ENCODE measurements at regions not wholly inside any gene's neighbourhood (a gene's known extent, or its start where the extent isn't known, plus 50 kb on each side); places are given as distances from the start of the nearest gene placed in this dataset.

DNA sequence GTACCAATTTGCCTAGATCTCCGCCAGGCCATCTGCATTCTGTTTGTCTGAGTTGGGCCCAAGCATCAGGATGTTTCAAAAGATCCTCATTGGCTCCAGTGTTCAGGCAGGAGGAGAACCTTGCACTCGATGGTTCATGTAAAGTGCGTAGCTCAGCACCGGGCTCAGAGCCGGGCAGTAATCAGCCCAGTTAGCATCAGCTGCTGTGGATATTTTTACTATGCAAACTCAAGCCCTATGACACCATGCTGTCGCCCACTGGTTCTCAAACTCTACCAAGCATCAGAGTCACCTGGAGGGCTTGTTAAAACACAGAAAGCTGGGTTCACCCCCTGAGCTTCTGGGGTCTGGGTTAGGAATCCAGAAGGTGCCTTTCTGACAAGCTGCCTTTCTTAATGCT lies 310.8 kb downstream of the SHQ1 start:
- H3K14ac ChIP-seq (ENCODE audit: insufficient read length), result no peak overlapping the region
- H2AFZ ChIP-seq (ENCODE audit: low read length), result no peak overlapping the region
- no peak overlapping the region for H2BK120ac ChIP-seq (replicated peaks; ENCODE audit: low read depth, low read length)
- H3K9me3 ChIP-seq (ENCODE audit: insufficient read depth in 2 of 2, low read depth in 1 of 2, low read length in 1 of 2), result peaks cover 0 to 3% of the 10 kb centered on the region in 2 experiments; a peak in 1 of 4 replicates
- no peaks in the 10 kb centered on the region for H3K36me3 ChIP-seq (ENCODE audit: control insufficient read depth in 2 of 4, insufficient read depth in 4 of 4, low read length in 3 of 4)
- no peak for FAIRE-seq
- no peak overlapping the region for H3K9ac ChIP-seq (replicated peaks in 1 of 4; ENCODE audit: extremely low read depth in 1 of 4, low read depth in 3 of 4, low read length in 3 of 4)
- H4K8ac ChIP-seq (ENCODE audit: extremely low read depth, insufficient read depth, low read length), result no peak overlapping the region
- no peak overlapping the region for H3K4ac ChIP-seq (replicated peaks; ENCODE audit: insufficient read length, low read depth, low read length)
- H2BK20ac ChIP-seq (ENCODE audit: low read length), result no peak overlapping the region
- no peaks in the 10 kb centered on the region for H4K20me1 ChIP-seq (replicated peaks in 1 of 2; ENCODE audit: control insufficient read depth in 1 of 2, insufficient read depth in 2 of 2, low read length in 2 of 2)
- peaks cover 4 to 8% (median 7%) of the 10 kb centered on the region in 4 experiments; a peak in 6 of 7 replicates for H3K4me1 ChIP-seq (replicated peaks in 1 of 4; ENCODE audit: control insufficient read depth in 3 of 4, insufficient read depth in 4 of 4, low read length in 3 of 4)
- H3K79me1 ChIP-seq (ENCODE audit: low read depth, low read length), result no peaks in the 10 kb centered on the region
- no peak overlapping the region for H3K23ac ChIP-seq (ENCODE audit: insufficient read length)
- H3K27ac ChIP-seq (ENCODE audit: low read depth, low read length), result no peak overlapping the region
- no peak overlapping the region for H2AK5ac ChIP-seq (ENCODE audit: low read depth, low read length)
- no peak overlapping the region for H3K4me2 ChIP-seq (ENCODE audit: insufficient read depth in 1 of 2, low read depth in 2 of 2, low read length in 2 of 2)
- no peak overlapping the region for H4K91ac ChIP-seq (replicated peaks; ENCODE audit: insufficient read length, low read length)
- H2BK12ac ChIP-seq (ENCODE audit: low read depth, low read length), result no peak overlapping the region
- H4K5ac ChIP-seq (ENCODE audit: insufficient read length, low read depth, low read length), result no peak overlapping the region
- no peak overlapping the region for H2BK15ac ChIP-seq (ENCODE audit: low read length)
- H3K79me2 ChIP-seq (ENCODE audit: control insufficient read depth in 1 of 2, insufficient read depth in 2 of 2, low read length in 2 of 2), result no peaks in the 10 kb centered on the region
- POLR2A ChIA-PET (ENCODE audit: partially characterized antibody), result interaction anchor here (1.1 kb wide), 1 partner anchor 16 kb away, joined by 3 read pairs; no protein-coding TSS in a partner anchor
- H3K18ac ChIP-seq (ENCODE audit: extremely low read depth, low read length), result no peak overlapping the region
- CTCF ChIA-PET (ENCODE audit: partially characterized antibody), result interaction anchor here (0.8 to 0.9 kb wide), 2 partner anchors 313 to 581 kb away, joined by 3 read pairs; no protein-coding TSS in a partner anchor
- no peak overlapping the region for H3K4me3 ChIP-seq (ENCODE audit: extremely low read depth in 1 of 4, insufficient read depth in 2 of 4, low read depth in 3 of 4, low read length in 4 of 4)
- no peak overlapping the region for H3K56ac ChIP-seq (replicated peaks; ENCODE audit: insufficient read length, low read depth, low read length)
- peaks cover 8% of the 10 kb centered on the region; the same call in 1 of the 2 replicates for H3K23me2 ChIP-seq (ENCODE audit: low read depth, low read length)
- DNase-seq (ENCODE audit: low read depth in 1 of 2, low spot score in 2 of 2), result no peak
- 89% methylated on average over 6 of the region's 6 CpGs; no CpG with 5 or more reads in 1 of the 2 experiments for WGBS, 2 experiments (ENCODE audit: extremely low coverage in 1 of 2, insufficient coverage in 1 of 2, insufficient read length in 1 of 2, insufficient replicate concordance in 2 of 2, low coverage in 1 of 2, low lambda C conversion rate in 2 of 2, missing lambda C conversion rate in 1 of 2)
- H2BK5ac ChIP-seq (ENCODE audit: low read depth, low read length), result no peak overlapping the region
- peaks cover 0 to 5% (median 2%) of the 10 kb centered on the region in 4 experiments; a peak in 4 of 7 replicates for H3K27me3 ChIP-seq (replicated peaks in 1 of 4; ENCODE audit: control insufficient read depth in 3 of 4, extremely low read depth in 1 of 4, insufficient read depth in 3 of 4, low read length in 3 of 4)
- TF ChIP-seq GTF2F1 (IDR thresholded peaks at IDR 0.05; ENCODE audit: borderline replicate concordance, low read depth, low read length) (no peak), KDM1A (IDR thresholded peaks at IDR 0.05; ENCODE audit: borderline replicate concordance, low read length) (no peak), NANOG (IDR thresholded peaks at IDR 0.05; ENCODE audit: insufficient read depth, low read depth, low read length, poor library complexity, severe bottlenecking) (no peak), EP300 (IDR thresholded peaks at IDR 0.05; ENCODE audit: borderline replicate concordance in 1 of 2, low read depth in 2 of 2, low read length in 2 of 2) (no peak), CHD2 (IDR thresholded peaks at IDR 0.05; ENCODE audit: low read length) (no peak), KDM4A (IDR thresholded peaks at IDR 0.05; ENCODE audit: low read depth, low read length, severe bottlenecking) (no peak), RBBP5 (IDR thresholded peaks at IDR 0.05; ENCODE audit: borderline replicate concordance, low read depth, low read length) (no peak), RAD21 (IDR thresholded peaks at IDR 0.05 in 1 of 2, conservative IDR thresholded peaks at IDR 0.05 in 1 of 2; ENCODE audit: low read depth in 2 of 2, low read length in 2 of 2) (no peak), CTBP2 (IDR thresholded peaks at IDR 0.05; ENCODE audit: borderline replicate concordance, insufficient read depth, insufficient read length, low read length) (no peak), HDAC2 (IDR thresholded peaks at IDR 0.05; ENCODE audit: borderline replicate concordance in 1 of 2, low read depth in 2 of 2, low read length in 2 of 2) (no peak)
- TF ChIP-seq, protein P1, sequence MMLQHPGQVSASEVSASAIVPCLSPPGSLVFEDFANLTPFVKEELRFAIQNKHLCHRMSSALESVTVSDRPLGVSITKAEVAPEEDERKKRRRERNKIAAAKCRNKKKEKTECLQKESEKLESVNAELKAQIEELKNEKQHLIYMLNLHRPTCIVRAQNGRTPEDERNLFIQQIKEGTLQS (IDR thresholded peaks at IDR 0.05; ENCODE audit: insufficient read depth, low read depth, low read length), result no peak

All from H1 (cell line).